RKO (cell line): ENCODE measurements at regions not wholly inside any gene's neighbourhood (a gene's known extent, or its start where the extent isn't known, plus 50 kb on each side); places are given as distances from the start of the nearest gene placed in this dataset.
"Not testable (repeated sequence)": the region's sequence is repeated elsewhere in the genome, so short reads cannot be mapped to it uniquely, and the experiment has no call there.

ENCODE experiments used
- DNase-seq: peaks from one replicate; pipeline ENCODE4 v3.0.0-alpha.2; 2016; ENCODE audit warnings: low spot score

- DNase-seq = no peak
Observed at GRCh38 chr5:96133341-96134079, 171.9 kb upstream of the ELL2 start.

- DNase-seq = no peak
Observed at GRCh38 chr5:96129276-96129675, 167.6 kb upstream of the ELL2 start.

- no peak for DNase-seq
Observed at GRCh38 chr5:96128204-96128864, 166.7 kb upstream of the ELL2 start.

- no peak for DNase-seq
Observed at GRCh38 chr5:96127538-96127937, 165.9 kb upstream of the ELL2 start.

- DNase-seq = no peak
Observed at GRCh38 chr5:96125231-96125891, 163.7 kb upstream of the ELL2 start.

GRCh38 chr5:96124589-96124988 is 162.9 kb upstream of the ELL2 start:
- no peak for DNase-seq

- no peak for DNase-seq
Observed at GRCh38 chr5:96123418-96123817, 161.8 kb upstream of the ELL2 start.

GRCh38 chr5:96121364-96121763 is 159.7 kb upstream of the ELL2 start:
- DNase-seq = no peak

- no peak for DNase-seq
Observed at GRCh38 chr5:96120120-96120519, 158.5 kb upstream of the ELL2 start.

GRCh38 chr5:96117771-96118651 is 156.4 kb upstream of the ELL2 start:
- DNase-seq = no peak

- no peak for DNase-seq
Observed at GRCh38 chr5:96115147-96115807, 153.6 kb upstream of the ELL2 start.

GRCh38 chr5:96114736-96115135 is 153.1 kb upstream of the ELL2 start:
- DNase-seq = peak; percentile 76

GRCh38 chr5:96113170-96113939 is 151.7 kb upstream of the ELL2 start:
- peak; percentile 16 for DNase-seq

GRCh38 chr5:96112703-96113102 is 151.1 kb upstream of the ELL2 start:
- DNase-seq = no peak

GRCh38 chr5:96112123-96112670 is 150.5 kb upstream of the ELL2 start:
- peak; percentile 12 for DNase-seq

GRCh38 chr5:96111080-96111756 is 149.6 kb upstream of the ELL2 start:
- DNase-seq = no peak

- DNase-seq = no peak
Observed at GRCh38 chr5:96110300-96110699, 148.6 kb upstream of the ELL2 start.

- DNase-seq = not testable (repeated sequence)
Observed at GRCh38 chr5:96108629-96109028, 147.0 kb upstream of the ELL2 start.

- DNase-seq = not testable (repeated sequence)
Observed at GRCh38 chr5:96103829-96104228, 142.2 kb upstream of the ELL2 start.
